Stimulated activated CD4-positive, alpha-beta T cell treated with anti-CD3 and anti-CD28 coated beads, Interleukin-2, amount 100 ng/mL, for 4 hours (primary cell): ENCODE measurements at regions not wholly inside any gene's neighbourhood (a gene's known extent, or its start where the extent isn't known, plus 50 kb on each side); places are given as distances from the start of the nearest gene placed in this dataset.
A peak's percentile ranks its signal among the peaks of the same experiment; 100 is the strongest.

ENCODE experiments used
- DNase-seq: peaks from one replicate; pipeline ENCODE4 v3.0.0-alpha.2; 2020; ENCODE audit warnings: low read depth

DNA sequence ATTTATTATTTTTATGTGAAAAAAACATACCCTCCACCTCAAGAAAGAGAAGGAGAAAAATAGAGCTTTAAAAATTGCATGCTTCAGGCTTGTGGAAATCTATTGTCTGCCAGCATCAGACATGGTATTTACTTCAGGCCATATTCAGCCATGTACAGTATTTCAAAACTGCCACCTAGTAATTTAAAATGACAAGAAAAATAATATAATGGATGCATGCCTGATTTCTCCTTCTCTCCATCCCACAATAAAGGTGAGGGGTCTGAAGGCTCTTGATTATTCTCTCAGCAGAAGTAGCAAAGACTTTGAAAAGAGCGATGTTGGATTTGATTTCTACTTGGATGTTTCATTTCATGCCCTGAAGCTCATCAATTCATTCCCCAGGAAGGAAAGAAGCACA is 250.7 kb downstream of the TBC1D4 start:
- DNase-seq = no peak

GRCh38 chr13:75226733-75227435 is 255.1 kb downstream of the TBC1D4 start:
- no peak for DNase-seq

GRCh38 chr13:75226092-75226491 is 255.9 kb downstream of the TBC1D4 start:
- DNase-seq = no peak

- DNase-seq = no peak
Observed at GRCh38 chr13:75225288-75226032, 256.5 kb downstream of the TBC1D4 start.

DNA sequence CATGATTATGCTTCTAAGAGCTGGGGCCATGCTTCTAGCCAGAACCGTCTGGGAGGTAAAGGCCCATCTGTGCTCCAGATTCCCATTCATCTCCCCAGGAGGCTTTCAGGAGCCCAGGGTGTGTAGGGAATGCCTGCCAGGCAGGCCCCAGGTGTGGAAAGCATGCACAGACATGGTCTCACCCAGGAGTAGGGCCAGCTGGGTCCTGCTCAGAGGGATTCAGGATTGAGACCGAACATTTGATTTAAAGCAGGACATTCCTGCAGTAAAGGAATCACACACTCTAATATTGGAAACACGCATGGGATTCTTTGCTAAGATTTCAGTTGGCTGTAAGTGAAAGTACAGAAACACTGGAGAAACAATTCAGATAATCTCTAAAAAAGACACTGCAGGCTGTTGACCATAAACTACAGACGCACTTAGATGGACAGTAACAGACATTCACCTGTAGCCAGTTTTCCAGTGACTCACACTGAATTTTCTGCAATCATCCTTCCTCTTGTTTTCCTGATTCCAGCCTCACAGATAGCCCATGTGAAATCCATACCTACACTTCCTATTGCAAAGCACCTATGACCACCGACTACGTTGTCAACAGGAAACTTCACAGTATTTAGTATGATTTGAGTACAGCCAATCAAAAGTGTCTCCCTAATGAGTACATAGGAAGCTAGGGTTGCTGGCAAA is 257.8 kb downstream of the TBC1D4 start:
- DNase-seq = no peak

GRCh38 chr13:75222031-75222430 is 259.9 kb downstream of the TBC1D4 start:
- DNase-seq = no peak

DNA sequence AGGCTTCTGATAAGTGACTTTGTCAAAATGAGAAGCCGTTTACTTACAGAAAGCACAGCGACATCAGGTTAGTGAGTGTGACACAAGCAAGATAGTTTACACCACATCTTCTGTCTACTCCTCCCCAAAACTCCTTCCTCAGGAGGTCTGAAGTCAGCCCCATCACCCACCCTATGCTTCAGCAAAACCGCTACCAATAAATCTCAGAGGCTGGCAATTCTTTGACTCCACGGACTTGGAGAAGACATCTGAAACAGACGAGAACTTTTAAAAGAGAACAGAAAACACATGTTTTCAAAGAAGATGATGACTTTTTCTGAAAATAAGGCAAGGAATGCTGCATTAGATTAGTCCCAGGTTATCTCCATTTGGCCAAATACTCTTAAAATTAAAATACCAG is 261.1 kb downstream of the TBC1D4 start:
- DNase-seq = no peak

DNA sequence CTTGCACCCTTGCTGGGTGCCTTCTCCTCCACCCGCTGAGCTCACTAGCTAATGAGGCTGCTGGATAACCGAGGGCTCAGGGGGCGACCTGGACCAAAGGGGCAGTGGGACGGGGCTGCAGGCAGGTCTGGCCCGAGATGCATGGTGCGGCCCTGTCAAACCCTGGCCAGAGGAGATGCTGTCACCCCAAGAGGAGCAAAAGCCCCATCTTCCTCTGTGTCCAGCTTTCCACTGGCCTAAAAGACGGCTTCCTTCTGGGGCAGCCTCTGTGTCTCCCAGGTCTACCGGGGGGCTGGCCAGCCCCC is 261.8 kb downstream of the TBC1D4 start:
- no peak for DNase-seq

GRCh38 chr13:75219479-75220237 is 262.3 kb downstream of the TBC1D4 start:
- DNase-seq = peak; percentile 72

DNA sequence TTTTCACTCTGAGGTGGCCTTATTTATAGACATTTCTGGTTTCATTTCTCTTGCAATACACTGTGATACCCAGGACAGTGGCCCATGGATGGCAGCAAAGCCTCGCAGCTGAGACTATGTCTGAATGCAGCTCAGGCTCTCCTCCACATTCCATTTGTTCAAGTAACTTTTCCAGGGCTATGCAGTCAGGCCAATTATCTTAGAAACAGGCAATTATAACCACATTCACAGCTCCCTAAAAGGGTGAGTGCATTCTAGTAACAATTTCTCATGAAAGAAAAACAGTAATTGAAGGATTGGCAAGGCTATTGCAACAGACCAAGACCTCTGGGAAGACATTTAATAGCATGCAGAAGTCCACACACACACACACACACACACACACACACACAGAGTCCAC is 264.0 kb downstream of the TBC1D4 start:
- no peak for DNase-seq

DNA sequence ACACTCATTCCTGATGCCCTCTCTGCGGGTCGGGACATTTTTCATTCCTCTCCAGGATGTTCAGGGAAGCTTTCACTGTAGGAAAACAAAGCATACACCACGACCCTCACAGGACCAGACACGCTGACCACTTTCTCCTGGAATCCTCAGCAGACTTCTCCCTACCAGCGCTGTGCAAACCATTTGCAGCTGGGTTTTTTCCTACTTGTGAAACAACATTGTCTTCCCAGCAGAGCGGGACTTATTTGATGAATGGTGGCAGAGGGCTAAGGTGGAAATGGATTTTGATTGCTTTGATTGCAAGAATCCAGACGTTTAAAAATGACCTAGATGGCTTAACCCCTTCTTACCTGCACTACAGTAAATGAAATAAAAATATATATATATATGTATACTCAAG is 265.9 kb downstream of the TBC1D4 start:
- DNase-seq = no peak

- no peak for DNase-seq
Observed at GRCh38 chr13:75214846-75215245, 267.1 kb downstream of the TBC1D4 start.

GRCh38 chr13:75202981-75203380 is 279.0 kb downstream of the TBC1D4 start:
- no peak for DNase-seq

DNA sequence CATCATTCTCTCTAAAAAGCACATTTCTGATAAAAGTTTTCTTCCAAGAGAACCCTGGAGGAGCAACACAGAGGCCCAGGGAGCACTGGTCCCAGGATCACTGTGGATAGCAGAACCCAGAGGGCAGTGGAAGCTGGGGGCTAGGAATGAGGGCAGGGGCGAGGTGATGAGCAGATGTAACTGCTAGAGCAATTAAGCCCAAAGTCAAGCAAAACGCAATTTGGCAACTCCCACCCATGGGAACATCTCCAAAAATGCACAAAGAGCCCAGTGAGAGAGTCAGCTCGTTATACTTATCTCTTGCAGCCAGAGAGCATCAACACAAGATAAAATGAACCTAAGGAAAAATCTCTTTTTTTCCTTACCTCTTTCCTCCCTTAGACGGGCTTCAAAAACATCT is 284.2 kb downstream of the TBC1D4 start:
- DNase-seq = no peak

GRCh38 chr13:75196147-75196837 is 285.7 kb downstream of the TBC1D4 start:
- no peak for DNase-seq

DNA sequence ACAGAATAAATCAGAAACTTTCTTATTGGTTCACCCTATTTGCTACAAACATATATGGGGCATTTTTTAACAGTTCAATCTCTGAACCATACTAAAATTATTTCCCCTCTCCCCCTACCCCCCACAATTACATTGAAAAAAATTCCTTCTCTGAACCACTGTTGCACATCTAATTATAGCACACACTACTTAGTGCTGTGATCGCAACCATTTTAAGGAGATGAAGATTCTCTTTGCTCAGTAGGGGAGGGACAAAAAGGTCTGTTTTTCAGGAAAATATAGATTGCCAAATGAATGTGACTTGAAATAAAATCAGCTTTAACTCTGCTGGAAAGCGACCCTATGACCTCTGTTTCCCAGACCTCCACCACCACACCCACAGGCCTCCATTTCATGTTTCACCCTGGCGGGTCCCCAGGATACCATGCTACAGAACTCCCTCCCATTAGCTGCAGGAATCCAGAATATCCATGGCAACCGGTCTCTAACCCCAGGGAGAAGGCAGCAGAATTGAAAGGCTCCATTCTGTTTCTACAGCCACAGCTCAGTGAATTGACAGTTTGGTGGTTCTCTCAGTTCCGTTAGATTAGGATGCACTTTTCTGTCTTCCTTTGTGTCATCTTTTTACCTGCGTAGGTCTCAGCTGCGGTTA is 286.3 kb downstream of the TBC1D4 start:
- DNase-seq = no peak

DNA sequence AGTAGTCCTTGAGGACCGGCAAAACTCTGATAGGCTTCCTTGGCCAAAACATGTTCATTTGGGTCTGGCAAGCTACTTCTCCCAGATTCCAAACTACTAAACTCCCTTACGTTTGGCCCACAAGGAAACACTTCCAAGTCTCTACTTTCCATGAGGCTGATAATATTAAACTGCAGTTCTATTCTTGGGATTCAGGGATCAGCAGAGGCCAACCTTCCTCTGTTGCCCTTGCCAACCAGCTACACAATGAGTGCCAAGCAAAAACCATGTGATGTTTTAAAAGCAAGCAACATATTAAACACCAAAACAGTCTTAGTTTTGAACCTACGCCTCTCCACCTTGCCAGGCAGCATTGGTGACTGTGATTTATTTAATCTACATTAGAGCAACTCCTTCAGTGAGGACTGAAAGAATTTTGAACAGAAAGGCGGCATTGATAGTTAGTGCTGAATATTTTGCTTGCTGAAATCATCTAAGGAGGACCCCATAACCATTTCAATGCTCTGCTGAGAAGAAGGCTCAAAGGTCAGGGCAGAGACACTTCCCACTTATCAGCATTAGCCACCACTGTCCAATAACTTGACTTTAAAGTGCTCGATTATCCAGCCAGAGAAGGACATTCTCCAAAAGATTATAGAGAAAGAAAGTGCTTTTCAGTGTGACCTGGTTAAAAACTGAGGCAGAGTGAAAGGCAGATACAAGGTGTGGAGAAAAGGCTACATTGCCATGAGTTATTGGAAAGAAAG is 287.1 kb downstream of the TBC1D4 start:
- DNase-seq = no peak

- DNase-seq = no peak
Observed at GRCh38 chr13:75186379-75186778, 295.6 kb downstream of the TBC1D4 start.

GRCh38 chr13:75181906-75182305 is 300.1 kb downstream of the TBC1D4 start:
- DNase-seq = no peak

DNA sequence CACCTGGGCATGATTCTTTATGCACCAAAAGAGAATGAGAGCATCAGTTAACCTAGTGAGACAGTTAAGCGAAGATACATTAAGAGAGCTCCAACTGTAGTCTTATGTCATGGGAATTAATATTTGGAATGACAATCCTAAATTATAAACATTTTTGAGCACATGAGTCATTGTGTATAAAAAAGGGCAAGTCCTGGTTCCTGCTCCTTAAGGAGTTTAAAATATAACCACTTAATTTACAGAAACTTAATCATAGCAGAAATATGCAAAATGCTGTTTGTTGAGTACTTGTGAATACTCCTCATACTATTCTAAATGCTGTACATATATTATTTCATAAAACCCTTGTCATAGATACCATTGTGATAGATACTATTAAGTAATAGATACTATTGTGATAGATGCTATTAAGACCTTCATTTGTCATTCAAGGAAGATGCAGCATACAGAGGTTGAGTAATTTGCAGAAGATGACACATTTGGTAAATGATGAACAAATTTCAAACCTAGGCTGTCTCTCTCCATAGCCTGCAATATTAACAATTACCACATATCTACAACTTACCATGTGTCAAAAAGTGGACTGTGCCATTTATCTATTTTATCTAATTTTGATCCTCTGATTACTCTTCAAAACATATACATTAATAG is 301.0 kb downstream of the TBC1D4 start:
- DNase-seq = no peak
